ENCODE measurements at regions not wholly inside any gene's neighbourhood (a gene's known extent, or its start where the extent isn't known, plus 50 kb on each side); places are given as distances from the start of the nearest gene placed in this dataset.

DNA sequence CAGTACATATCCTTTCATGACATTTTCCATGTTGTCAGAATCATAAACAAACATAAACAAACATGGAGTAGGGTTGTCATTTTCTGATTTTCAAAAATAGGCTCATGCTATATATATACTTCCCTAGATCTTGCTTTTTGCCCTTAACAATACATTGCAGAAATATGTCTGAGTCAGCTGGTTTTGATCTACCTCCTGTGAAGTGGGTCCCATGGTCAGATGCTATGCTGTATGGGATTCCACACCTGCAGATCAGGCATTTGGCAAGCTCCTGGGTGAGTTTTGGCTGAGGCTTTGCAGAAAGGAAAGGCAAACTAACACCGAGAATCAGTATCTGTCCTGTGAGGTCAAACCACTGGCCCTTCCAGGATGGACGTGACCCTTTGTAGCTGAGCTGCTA lies 183.0 kb upstream of the ARID2 start:
- TF ChIP-seq ZNF626 (tag by site-specific recombination; IDR thresholded peaks at IDR 0.05) (no peak), MEIS1 (CRISPR knock-in tag; IDR thresholded peaks at IDR 0.05; ENCODE audit: borderline replicate concordance) (no peak), ZBTB17 (tag by site-specific recombination; IDR thresholded peaks at IDR 0.05) (no peak)

Data from HEK293 (cell line).